Tibial nerve (tissue), 4 donors: ENCODE measurements at regions not wholly inside any gene's neighbourhood (a gene's known extent, or its start where the extent isn't known, plus 50 kb on each side); places are given as distances from the start of the nearest gene placed in this dataset.

Experiments used
- DNase-seq, 2 donors: peaks; one replicate each; pipeline ENCODE4 v3.0.0-alpha.2; 2019; ENCODE audit warnings: low spot score in 2 of 2
- H3K27ac ChIP-seq, 4 donors: fragments of 200-600 bp; sonication (generic) in 3 of 4; one replicate each; pipeline ENCODE4 v1.5.1; 2017 to 2019; ENCODE audit warnings: mild to moderate bottlenecking in 1 of 4
- H3K27me3 ChIP-seq, 2 donors: fragments of 200-600 bp; sonication (generic) in 1 of 2; one replicate each; pipeline versions ENCODE4 v1.5.1 to v1.6.0; 2017 to 2019
- H3K36me3 ChIP-seq, 3 donors: fragments of 200-600 bp; sonication (generic); one replicate each; pipeline ENCODE4 v1.5.1; 2018 to 2019
- H3K4me1 ChIP-seq, 4 donors: fragments of 200-600 bp; sonication (generic) in 3 of 4; one replicate each; pipeline ENCODE4 v1.5.1; 2017 to 2019
- H3K4me3 ChIP-seq, 4 donors: fragments of 200-600 bp; sonication (generic) in 3 of 4; one replicate each; pipeline ENCODE4 v1.5.1; 2017 to 2019; ENCODE audit warnings: mild to moderate bottlenecking in 1 of 4, moderate library complexity in 1 of 4
- H3K9me3 ChIP-seq, 4 donors: fragments of 200-600 bp; sonication (generic) in 3 of 4; one replicate each; pipeline ENCODE4 v1.5.1; 2017 to 2019
- CTCF ChIP-seq, 5 experiments: fragments of 200-600 bp in 3 of 5; fragments of 450-650 bp in 2 of 5; sonication (generic) in 3 of 5; IDR thresholded peaks; one replicate each; pipeline ENCODE4 v1.5.1; 2016 to 2019; ENCODE audit warnings: antibody characterized with exemption in 5 of 5, mild to moderate bottlenecking in 3 of 5, moderate library complexity in 2 of 5
- EP300 ChIP-seq, 2 donors: sonication (generic); formaldehyde crosslinking; IDR thresholded peaks; one replicate each; pipeline ENCODE4 v1.6.1; 2017; ENCODE audit warnings: antibody characterized with exemption in 2 of 2, mild to moderate bottlenecking in 1 of 2
- POLR2A ChIP-seq, 2 donors: fragments of 450-650 bp; IDR thresholded peaks; one replicate each; pipeline ENCODE4 v1.6.1; 2017; ENCODE audit warnings: antibody characterized with exemption in 2 of 2, mild to moderate bottlenecking in 2 of 2, moderate library complexity in 2 of 2
- WGBS, 2 donors: methylation state at CpG; one replicate each; pipeline ENCODE4 v1.1.5; 2018; 5-methylcytosine and 5-hydroxymethylcytosine counted together

GRCh38 chr2:118509319-118510004 lies 338.0 kb downstream of the EN1 start:
- no peaks in the 10 kb centered on the region for H3K36me3 ChIP-seq
- WGBS, 2 donors, result 75 to 78% methylated on average over 7 of the region's 7 CpGs
- no peak overlapping the region for H3K27ac ChIP-seq
- no peak for DNase-seq
- H3K4me1 ChIP-seq, result no peaks in the 10 kb centered on the region
- H3K4me3 ChIP-seq, result no peak overlapping the region
- no peaks in the 10 kb centered on the region for H3K27me3 ChIP-seq
- no peak for TF ChIP-seq EP300 (IDR thresholded peaks at IDR 0.05)
- no peak for TF ChIP-seq CTCF (IDR thresholded peaks at IDR 0.05)
- TF ChIP-seq POLR2A (IDR thresholded peaks at IDR 0.05), result no peak
- no peaks in the 10 kb centered on the region for H3K9me3 ChIP-seq

- DNase-seq, result no peak
- H3K9me3 ChIP-seq, result no peaks in the 10 kb centered on the region
- no peaks in the 10 kb centered on the region for H3K36me3 ChIP-seq
- H3K27ac ChIP-seq, result no peak overlapping the region
- H3K4me3 ChIP-seq, result no peak overlapping the region
- TF ChIP-seq EP300 (IDR thresholded peaks at IDR 0.05) (no peak), POLR2A (IDR thresholded peaks at IDR 0.05) (no peak), CTCF (IDR thresholded peaks at IDR 0.05) (no peak)
- no peaks in the 10 kb centered on the region for H3K4me1 ChIP-seq
- no peaks in the 10 kb centered on the region for H3K27me3 ChIP-seq
Measured at GRCh38 chr2:118508282-118508681, 339.2 kb downstream of the EN1 start.

GRCh38 chr2:118505436-118505835 lies 342.0 kb downstream of the EN1 start:
- TF ChIP-seq EP300 (IDR thresholded peaks at IDR 0.05), result no peak
- TF ChIP-seq POLR2A (IDR thresholded peaks at IDR 0.05), result no peak
- no peak for TF ChIP-seq CTCF (IDR thresholded peaks at IDR 0.05)
- Histone ChIP-seq H3K36me3 (no peaks in the 10 kb centered on the region), H3K27me3 (no peaks in the 10 kb centered on the region), H3K9me3 (no peaks in the 10 kb centered on the region), H3K27ac (no peak overlapping the region), H3K4me1 (no peaks in the 10 kb centered on the region), H3K4me3 (no peak overlapping the region)
- no peak for DNase-seq
- 88 to 92% methylated on average over 2 of the region's 2 CpGs for WGBS, 2 donors

- no peak for TF ChIP-seq POLR2A (IDR thresholded peaks at IDR 0.05)
- TF ChIP-seq EP300 (IDR thresholded peaks at IDR 0.05), result no peak
- TF ChIP-seq CTCF (IDR thresholded peaks at IDR 0.05), result no peak
- Histone ChIP-seq H3K9me3 (no peaks in the 10 kb centered on the region), H3K4me1 (no peaks in the 10 kb centered on the region), H3K27me3 (no peaks in the 10 kb centered on the region), H3K4me3 (no peak overlapping the region), H3K36me3 (no peaks in the 10 kb centered on the region), H3K27ac (no peak overlapping the region)
- WGBS, 2 donors, result 76 to 90% methylated on average over 2 of the region's 2 CpGs
- no peak for DNase-seq
Measured at GRCh38 chr2:118502106-118502505, 345.3 kb downstream of the EN1 start.

- H3K4me3 ChIP-seq, result no peak overlapping the region
- no peak for DNase-seq
- no peaks in the 10 kb centered on the region for H3K36me3 ChIP-seq
- H3K27ac ChIP-seq, result no peak overlapping the region
- TF ChIP-seq CTCF (IDR thresholded peaks at IDR 0.05), result no peak
- H3K27me3 ChIP-seq, result no peaks in the 10 kb centered on the region
- H3K4me1 ChIP-seq, result no peaks in the 10 kb centered on the region
- no peaks in the 10 kb centered on the region for H3K9me3 ChIP-seq
Measured at GRCh38 chr2:118498943-118499342, 348.5 kb downstream of the EN1 start.
